CD14-positive monocyte (primary cell): ENCODE measurements at regions not wholly inside any gene's neighbourhood (a gene's known extent, or its start where the extent isn't known, plus 50 kb on each side); places are given as distances from the start of the nearest gene placed in this dataset.

Source experiments
- DNase-seq, 3 donors: peaks; one replicate each; pipeline ENCODE4 v3.0.0-alpha.2; 2011 to 2022
- H2AFZ ChIP-seq: 2 replicates; pipeline ENCODE4 v1.6.0; 2012; ENCODE audit warnings: mild to moderate bottlenecking, low read depth, low read length, inconsistent platforms; ENCODE audit not compliant: insufficient read depth, poor library complexity, severe bottlenecking
- H3K27ac ChIP-seq, 2 donors: 1 replicate in 1 of 2; 2 replicates in 1 of 2; pipeline ENCODE4 v1.5.1; 2012 to 2013; ENCODE audit warnings: low read length in 2 of 2, control low read depth in 1 of 2, inconsistent platforms in 1 of 2, low read depth in 1 of 2, mild to moderate bottlenecking in 1 of 2
- H3K27me3 ChIP-seq, 2 donors: one replicate each; pipeline versions ENCODE4 v1.6.0 to v1.6.1; 2011 to 2013; ENCODE audit warnings: low read length in 2 of 2; ENCODE audit not compliant: control insufficient read depth in 2 of 2, insufficient read depth in 2 of 2
- H3K36me3 ChIP-seq, 2 donors: replicated peaks in 1 of 2; 1 replicate in 1 of 2; 2 replicates in 1 of 2; pipeline versions ENCODE4 v1.5.1 to v1.6.1; 2012 to 2013; ENCODE audit warnings: low read length in 2 of 2, control low read depth in 1 of 2, inconsistent platforms in 1 of 2, mild to moderate bottlenecking in 1 of 2; ENCODE audit not compliant: insufficient read depth in 2 of 2, control insufficient read depth in 1 of 2
- H3K4me1 ChIP-seq, 2 donors: 1 replicate in 1 of 2; 2 replicates in 1 of 2; pipeline versions ENCODE4 v1.5.1 to v1.6.1; 2012 to 2013; ENCODE audit warnings: low read length in 2 of 2, control low read depth in 1 of 2, inconsistent platforms in 1 of 2, mild to moderate bottlenecking in 1 of 2, moderate library complexity in 1 of 2; ENCODE audit not compliant: insufficient read depth in 2 of 2, control insufficient read depth in 1 of 2
- H3K4me2 ChIP-seq: replicated peaks from 2 replicates; pipeline ENCODE3; 2012; ENCODE audit warnings: low read length, moderate library complexity, mild to moderate bottlenecking; ENCODE audit not compliant: poor library complexity, severe bottlenecking; ENCODE audit errors: extremely low read depth
- H3K4me3 ChIP-seq, 3 experiments: fragments of 200-600 bp in 1 of 3; sonication (generic) in 1 of 3; replicated peaks in 1 of 3; 1 replicate in 2 of 3; 2 replicates in 1 of 3; pipeline ENCODE4 v1.5.1; 2011 to 2013; ENCODE audit warnings: low read length in 3 of 3, mild to moderate bottlenecking in 3 of 3, control low read depth in 2 of 3, low read depth in 2 of 3, inconsistent platforms in 1 of 3, moderate library complexity in 1 of 3
- H3K79me2 ChIP-seq: 2 replicates; pipeline ENCODE4 v1.6.0; 2012; ENCODE audit warnings: mild to moderate bottlenecking, control low read depth, inconsistent platforms, low read length, moderate library complexity; ENCODE audit not compliant: insufficient read depth
- H3K9ac ChIP-seq: 2 replicates; pipeline ENCODE4 v1.6.0; 2017; ENCODE audit warnings: low read length, mild to moderate bottlenecking; ENCODE audit not compliant: insufficient read depth, poor library complexity, severe bottlenecking
- H3K9me3 ChIP-seq, 2 donors: replicated peaks in 1 of 2; 1 replicate in 1 of 2; 2 replicates in 1 of 2; pipeline versions ENCODE4 v1.5.1 to v1.6.1; 2012 to 2013; ENCODE audit warnings: low read length in 2 of 2, control low read depth in 1 of 2; ENCODE audit not compliant: control insufficient read depth in 1 of 2, insufficient read depth in 1 of 2
- H4K20me1 ChIP-seq: 2 replicates; pipeline ENCODE4 v1.6.0; 2012; ENCODE audit warnings: mild to moderate bottlenecking, low read length, control low read depth, moderate library complexity; ENCODE audit not compliant: insufficient read depth
- H3K27ac Mint-ChIP-seq, 7 donors: one replicate each; pipeline ENCODE4 v1.8.0; 2020; ENCODE audit warnings: mild to moderate bottlenecking in 7 of 7, mixed read lengths in 7 of 7, moderate library complexity in 6 of 7, inconsistent platforms in 2 of 7
- H3K27me3 Mint-ChIP-seq, 3 donors: one replicate each; pipeline ENCODE4 v1.8.0; 2021 to 2022; ENCODE audit warnings: low read depth in 3 of 3, mild to moderate bottlenecking in 3 of 3, mixed read lengths in 3 of 3, moderate library complexity in 3 of 3, inconsistent platforms in 1 of 3
- H3K36me3 Mint-ChIP-seq, 2 donors: one replicate each; pipeline ENCODE4 v1.8.0; 2020; ENCODE audit warnings: mixed read lengths in 2 of 2, inconsistent platforms in 1 of 2, mild to moderate bottlenecking in 1 of 2
- H3K4me1 Mint-ChIP-seq: one replicate; pipeline ENCODE4 v1.8.0; 2020; ENCODE audit warnings: mild to moderate bottlenecking, mixed read lengths
- H3K4me3 Mint-ChIP-seq, 2 donors: one replicate each; pipeline ENCODE4 v1.8.0; 2020; ENCODE audit warnings: mild to moderate bottlenecking in 2 of 2, mixed read lengths in 2 of 2, moderate library complexity in 1 of 2
- H3K9me3 Mint-ChIP-seq, 7 donors: one replicate each; pipeline ENCODE4 v1.8.0; 2020 to 2022; ENCODE audit warnings: mixed read lengths in 7 of 7, mild to moderate bottlenecking in 6 of 7, moderate library complexity in 6 of 7, inconsistent platforms in 2 of 7
- WGBS: methylation state at CpG from one replicate; pipeline ENCODE4 v1.1.5; 2013; ENCODE audit warnings: missing lambda C conversion rate; ENCODE audit not compliant: insufficient coverage; 5-methylcytosine and 5-hydroxymethylcytosine counted together
- intact Hi-C, 2 donors: fragments of 100-400 bp; cut with micrococcal nuclease; formaldehyde crosslinking; loops; one replicate each; pipeline versions ENCODE4 v1.15.0 to v1.15.1; 2023
- TF ChIP-seq, protein P1 (sequence below): fragments of 200-600 bp; IDR thresholded peaks from one replicate; pipeline ENCODE4 v1.8.0; 2022; ENCODE audit warnings: antibody characterized with exemption, mild to moderate bottlenecking

DNA sequence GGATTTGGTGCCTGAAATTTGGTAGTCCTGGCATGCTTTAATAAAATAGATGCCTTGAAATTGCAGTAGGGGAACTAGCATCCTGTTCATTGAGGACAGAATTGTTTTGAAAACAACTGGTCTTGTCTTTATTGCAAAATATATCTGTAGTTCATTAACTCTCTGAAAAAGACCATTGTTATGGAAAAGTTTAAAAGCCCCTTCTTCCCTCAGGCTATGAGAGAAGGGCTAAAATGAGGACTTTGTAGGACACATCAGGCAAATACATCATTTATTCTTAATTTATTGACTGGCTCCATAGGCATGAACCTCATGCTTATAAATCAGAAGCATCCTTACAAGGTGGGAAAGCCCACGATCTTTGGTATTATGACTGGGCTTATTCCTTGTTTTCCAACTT, 221.0 kb upstream of the CBLB start:
- H3K4me1 Mint-ChIP-seq = no peaks in the 10 kb centered on the region
- Histone ChIP-seq H3K36me3 (no peaks in the 10 kb centered on the region), H3K4me3 (no peak overlapping the region), H3K4me1 (no peaks in the 10 kb centered on the region), H3K27me3 (no peaks in the 10 kb centered on the region), H3K9me3 (peaks cover 0 to 3% of the 10 kb centered on the region in 2 donors), H4K20me1 (no peaks in the 10 kb centered on the region), H3K79me2 (no peaks in the 10 kb centered on the region), H3K27ac (no peak overlapping the region), H3K4me2 (no peak overlapping the region), H2AFZ (no peak overlapping the region), H3K9ac (no peak overlapping the region)
- TF ChIP-seq, protein P1, sequence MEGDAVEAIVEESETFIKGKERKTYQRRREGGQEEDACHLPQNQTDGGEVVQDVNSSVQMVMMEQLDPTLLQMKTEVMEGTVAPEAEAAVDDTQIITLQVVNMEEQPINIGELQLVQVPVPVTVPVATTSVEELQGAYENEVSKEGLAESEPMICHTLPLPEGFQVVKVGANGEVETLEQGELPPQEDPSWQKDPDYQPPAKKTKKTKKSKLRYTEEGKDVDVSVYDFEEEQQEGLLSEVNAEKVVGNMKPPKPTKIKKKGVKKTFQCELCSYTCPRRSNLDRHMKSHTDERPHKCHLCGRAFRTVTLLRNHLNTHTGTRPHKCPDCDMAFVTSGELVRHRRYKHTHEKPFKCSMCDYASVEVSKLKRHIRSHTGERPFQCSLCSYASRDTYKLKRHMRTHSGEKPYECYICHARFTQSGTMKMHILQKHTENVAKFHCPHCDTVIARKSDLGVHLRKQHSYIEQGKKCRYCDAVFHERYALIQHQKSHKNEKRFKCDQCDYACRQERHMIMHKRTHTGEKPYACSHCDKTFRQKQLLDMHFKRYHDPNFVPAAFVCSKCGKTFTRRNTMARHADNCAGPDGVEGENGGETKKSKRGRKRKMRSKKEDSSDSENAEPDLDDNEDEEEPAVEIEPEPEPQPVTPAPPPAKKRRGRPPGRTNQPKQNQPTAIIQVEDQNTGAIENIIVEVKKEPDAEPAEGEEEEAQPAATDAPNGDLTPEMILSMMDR = no peak
- H3K27me3 Mint-ChIP-seq = peaks cover 0 to 4% (median 0%) of the 10 kb centered on the region in 3 donors
- no peak overlapping the region for H3K27ac Mint-ChIP-seq
- no CpG with 5 or more reads among the region's 1 CpG for WGBS
- H3K9me3 Mint-ChIP-seq = peaks cover 0 to 12% (median 3%) of the 10 kb centered on the region in 7 donors
- DNase-seq = no peak
- H3K4me3 Mint-ChIP-seq = no peak overlapping the region
- H3K36me3 Mint-ChIP-seq = no peaks in the 10 kb centered on the region
- intact Hi-C loops = no loop called here

GRCh38 chr3:106092792-106093191, 224.0 kb upstream of the CBLB start:
- WGBS = no CpG with 5 or more reads among the region's 2 CpGs
- intact Hi-C loops = no loop called here
- Mint-ChIP-seq H3K9me3 (peaks cover 0 to 9% (median 4%) of the 10 kb centered on the region in 7 donors), H3K27ac (no peak overlapping the region), H3K4me3 (no peak overlapping the region), H3K27me3 (peaks cover 0 to 2% (median 0%) of the 10 kb centered on the region in 3 donors), H3K4me1 (no peaks in the 10 kb centered on the region), H3K36me3 (no peaks in the 10 kb centered on the region)
- Histone ChIP-seq H3K4me3 (no peak overlapping the region), H3K4me2 (no peak overlapping the region), H3K27me3 (no peaks in the 10 kb centered on the region), H3K36me3 (no peaks in the 10 kb centered on the region), H2AFZ (no peak overlapping the region), H4K20me1 (no peaks in the 10 kb centered on the region), H3K9ac (no peak overlapping the region), H3K4me1 (no peaks in the 10 kb centered on the region), H3K27ac (no peak overlapping the region), H3K79me2 (no peaks in the 10 kb centered on the region), H3K9me3 (no peaks in the 10 kb centered on the region)
- no peak for DNase-seq
- TF ChIP-seq, protein P1 = no peak
